ENCODE measurements at regions not wholly inside any gene's neighbourhood (a gene's known extent, or its start where the extent isn't known, plus 50 kb on each side); places are given as distances from the start of the nearest gene placed in this dataset.

- H3K4me3 ChIP-seq = no peak overlapping the region
- no peak for DNase-seq
- intact Hi-C loops (cut with DNase I; ENCODE audit: low total_unique reads) = no loop called here
These were observed 1108.4 kb upstream of the MIR17HG start for GRCh38 chr13:90239130-90239529.

GRCh38 chr13:90246005-90246404 is 1101.5 kb upstream of the MIR17HG start:
- TF ChIP-seq EP300 (IDR thresholded peaks at IDR 0.05; ENCODE audit: low read depth) = no peak
- no peak for TF ChIP-seq POLR2AphosphoS5 (IDR thresholded peaks at IDR 0.05)
- no peak for TF ChIP-seq POLR2A (IDR thresholded peaks at IDR 0.05)
- no peak for TF ChIP-seq CTCF (IDR thresholded peaks at IDR 0.05)
- no peak for DNase-seq
- Histone ChIP-seq H3K27ac (no peak overlapping the region), H3K36me3 (no peaks in the 10 kb centered on the region), H3K27me3 (no peaks in the 10 kb centered on the region), H3K4me3 (no peak overlapping the region), H3K4me1 (no peaks in the 10 kb centered on the region), H3K9me3 (no peaks in the 10 kb centered on the region)
- intact Hi-C loops (cut with DNase I; ENCODE audit: low total_unique reads) (no loop called here), in situ Hi-C loops (cut with MboI; ENCODE audit: low pct_ligation_motif_present in 1 of 4, low pct_unique_long_range_greater_than_20kb in 1 of 4, low sequenced_read_pairs in 3 of 4) (no loop called here)
- WGBS, 2 donors (ENCODE audit: low coverage in 1 of 2) = 88 to 100% methylated on average over 1 of the region's 1 CpG

More at GRCh38 chr13:90239130-90239529, 1108.4 kb upstream of the MIR17HG start:
- Histone ChIP-seq H3K9me3 (no peaks in the 10 kb centered on the region), H3K27ac (no peak overlapping the region), H3K36me3 (no peaks in the 10 kb centered on the region), H3K27me3 (no peaks in the 10 kb centered on the region), H3K4me1 (no peaks in the 10 kb centered on the region)
- no peak for TF ChIP-seq POLR2AphosphoS5 (IDR thresholded peaks at IDR 0.05)
- TF ChIP-seq POLR2A (IDR thresholded peaks at IDR 0.05) = no peak
- TF ChIP-seq CTCF (IDR thresholded peaks at IDR 0.05) = no peak
- TF ChIP-seq EP300 (IDR thresholded peaks at IDR 0.05; ENCODE audit: low read depth) = no peak
- WGBS, 2 donors (ENCODE audit: low coverage in 1 of 2) = 78 to 88% methylated on average over 3 of the region's 3 CpGs
- in situ Hi-C loops (cut with MboI; ENCODE audit: low pct_ligation_motif_present in 1 of 4, low pct_unique_long_range_greater_than_20kb in 1 of 4, low sequenced_read_pairs in 3 of 4) = no loop called here

DNA sequence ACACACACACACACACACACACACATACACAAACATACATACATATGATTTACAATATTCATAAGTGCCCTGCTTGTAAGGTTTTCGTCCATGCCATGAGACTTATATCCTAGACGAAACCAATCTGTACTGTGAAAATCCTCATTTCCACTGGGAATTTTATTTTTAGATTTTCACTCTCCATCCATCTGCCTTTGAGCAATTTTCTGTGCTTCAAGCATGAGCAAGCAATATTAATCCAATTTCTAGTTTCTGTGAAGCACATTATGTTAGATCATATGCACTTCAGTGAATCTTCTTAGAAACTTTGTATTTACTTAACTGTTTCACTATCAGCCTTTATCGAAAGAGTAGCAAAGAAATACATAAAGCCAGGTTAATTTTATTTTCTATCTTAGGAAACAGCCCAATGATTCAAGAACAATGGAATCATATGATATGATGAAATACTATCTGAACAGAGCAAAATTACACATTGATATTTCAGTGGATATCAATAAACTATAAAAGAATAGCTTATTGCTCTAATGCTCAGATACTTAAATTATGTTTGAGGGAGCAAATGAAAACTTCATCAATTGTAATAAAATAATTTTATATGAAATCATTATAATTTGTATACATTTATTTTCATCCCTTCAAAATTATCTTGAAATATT is 1100.7 kb upstream of the MIR17HG start:
- no peaks in the 10 kb centered on the region for H3K36me3 ChIP-seq
- WGBS, 2 donors (ENCODE audit: low coverage in 1 of 2) = 75 to 82% methylated on average over 3 of the region's 3 CpGs
- intact Hi-C loops (cut with DNase I; ENCODE audit: low total_unique reads) = no loop called here
- TF ChIP-seq EP300 (IDR thresholded peaks at IDR 0.05; ENCODE audit: low read depth) = no peak
- TF ChIP-seq POLR2AphosphoS5 (IDR thresholded peaks at IDR 0.05) = no peak
- TF ChIP-seq POLR2A (IDR thresholded peaks at IDR 0.05) = no peak
- no peak for TF ChIP-seq CTCF (IDR thresholded peaks at IDR 0.05)
- no peak for DNase-seq
- in situ Hi-C loops (cut with MboI; ENCODE audit: low pct_ligation_motif_present in 1 of 4, low pct_unique_long_range_greater_than_20kb in 1 of 4, low sequenced_read_pairs in 3 of 4) = no loop called here
- no peaks in the 10 kb centered on the region for H3K27me3 ChIP-seq
- no peaks in the 10 kb centered on the region for H3K4me1 ChIP-seq
- no peak overlapping the region for H3K27ac ChIP-seq
- no peak overlapping the region for H3K4me3 ChIP-seq
- H3K9me3 ChIP-seq = no peaks in the 10 kb centered on the region

DNA sequence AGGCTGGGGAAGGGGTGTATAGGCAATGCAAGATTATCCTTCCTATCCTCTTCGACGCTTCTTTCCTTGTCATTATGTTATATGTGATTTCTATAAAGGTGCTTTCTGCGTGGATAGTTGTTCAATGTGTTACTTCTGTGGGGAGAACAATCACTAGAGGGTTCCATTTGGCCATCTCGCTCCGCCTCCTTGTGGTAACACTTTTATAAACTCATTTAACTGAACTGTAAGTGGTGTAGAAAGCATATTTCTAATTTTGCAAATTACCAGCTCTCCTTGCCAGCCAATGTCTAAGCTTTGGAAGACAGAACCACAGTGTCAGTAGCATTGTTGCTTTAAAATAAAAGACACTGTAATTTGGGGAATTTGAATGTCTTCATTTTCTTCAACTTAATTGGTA is 1093.7 kb upstream of the MIR17HG start:
- Histone ChIP-seq H3K4me1 (no peaks in the 10 kb centered on the region), H3K4me3 (no peak overlapping the region), H3K27me3 (no peaks in the 10 kb centered on the region), H3K27ac (no peak overlapping the region), H3K36me3 (no peaks in the 10 kb centered on the region), H3K9me3 (peaks cover 0 to 2% of the 10 kb centered on the region in 2 donors)
- TF ChIP-seq CTCF (IDR thresholded peaks at IDR 0.05) = no peak
- TF ChIP-seq POLR2AphosphoS5 (IDR thresholded peaks at IDR 0.05) = no peak
- no peak for TF ChIP-seq POLR2A (IDR thresholded peaks at IDR 0.05)
- no peak for TF ChIP-seq EP300 (IDR thresholded peaks at IDR 0.05; ENCODE audit: low read depth)
- WGBS, 2 donors (ENCODE audit: low coverage in 1 of 2) = 87 to 89% methylated on average over 5 of the region's 5 CpGs
- intact Hi-C loops (cut with DNase I; ENCODE audit: low total_unique reads) = no loop called here
- in situ Hi-C loops (cut with MboI; ENCODE audit: low pct_ligation_motif_present in 1 of 4, low pct_unique_long_range_greater_than_20kb in 1 of 4, low sequenced_read_pairs in 3 of 4) = no loop called here
- no peak for DNase-seq
